HG02943 (cell line): ENCODE measurements at regions not wholly inside any gene's neighbourhood (a gene's known extent, or its start where the extent isn't known, plus 50 kb on each side); places are given as distances from the start of the nearest gene placed in this dataset.
A peak's percentile ranks its signal among the peaks of the same experiment; 100 is the strongest.

Experiments used
- ATAC-seq: cut with Tn5 transposase; IDR thresholded peaks from one replicate; pipeline ENCODE4 v1.9.1; 2021; ENCODE audit warnings: mild to moderate bottlenecking, low read depth, moderate library complexity; ENCODE audit not compliant: unreplicated experiment

- ATAC-seq, result no peak
Measured at GRCh38 chr13:44293908-44294735, 79.5 kb upstream of the SERP2 start.

GRCh38 chr13:44294876-44295275 is 78.7 kb upstream of the SERP2 start:
- ATAC-seq, result no peak

GRCh38 chr13:44296856-44297255 is 76.8 kb upstream of the SERP2 start:
- ATAC-seq, result no peak

GRCh38 chr13:44298314-44298713 is 75.3 kb upstream of the SERP2 start:
- ATAC-seq, result no peak

- ATAC-seq, result no peak
Measured at GRCh38 chr13:44299152-44299943, 74.3 kb upstream of the SERP2 start.

GRCh38 chr13:44300895-44301638 is 72.6 kb upstream of the SERP2 start:
- peak; percentile 68 for ATAC-seq

GRCh38 chr13:44301639-44302015 is 72.0 kb upstream of the SERP2 start:
- ATAC-seq, result no peak

GRCh38 chr13:44302233-44302632 is 71.4 kb upstream of the SERP2 start:
- no peak for ATAC-seq

- no peak for ATAC-seq
Measured at GRCh38 chr13:44302940-44303575, 70.6 kb upstream of the SERP2 start.

GRCh38 chr13:44303681-44304432 is 69.8 kb upstream of the SERP2 start:
- ATAC-seq, result no peak

- ATAC-seq, result no peak
Measured at GRCh38 chr13:44304433-44304725, 69.2 kb upstream of the SERP2 start.

GRCh38 chr13:44305286-44305685 is 68.3 kb upstream of the SERP2 start:
- no peak for ATAC-seq

- ATAC-seq, result no peak
Measured at GRCh38 chr13:44305917-44306370, 67.7 kb upstream of the SERP2 start.

GRCh38 chr13:44306371-44307192 is 67.0 kb upstream of the SERP2 start:
- ATAC-seq, result no peak

- no peak for ATAC-seq
Measured at GRCh38 chr13:44307255-44307654, 66.4 kb upstream of the SERP2 start.

- no peak for ATAC-seq
Measured at GRCh38 chr13:44307844-44308243, 65.8 kb upstream of the SERP2 start.

GRCh38 chr13:44308352-44308751 is 65.3 kb upstream of the SERP2 start:
- ATAC-seq, result no peak

GRCh38 chr13:44309794-44310757 is 63.5 kb upstream of the SERP2 start:
- ATAC-seq, result no peak
